Stimulated activated CD8-positive, alpha-beta memory T cell treated with anti-CD3 and anti-CD28 coated beads, Interleukin-4, amount 100 ng/mL, for 1 hour (primary cell): ENCODE measurements at regions not wholly inside any gene's neighbourhood (a gene's known extent, or its start where the extent isn't known, plus 50 kb on each side); places are given as distances from the start of the nearest gene placed in this dataset.
"Not testable (repeated sequence)": the region's sequence is repeated elsewhere in the genome, so short reads cannot be mapped to it uniquely, and the experiment has no call there.

Experiments
- DNase-seq, 2 donors: peaks; one replicate each; pipeline ENCODE4 v3.0.0-alpha.2; 2020; ENCODE audit warnings: low read depth in 2 of 2, low spot score in 1 of 2

GRCh38 chr6:134584847-134585516, 267.1 kb upstream of the SGK1 start:
- no peak for DNase-seq

DNA sequence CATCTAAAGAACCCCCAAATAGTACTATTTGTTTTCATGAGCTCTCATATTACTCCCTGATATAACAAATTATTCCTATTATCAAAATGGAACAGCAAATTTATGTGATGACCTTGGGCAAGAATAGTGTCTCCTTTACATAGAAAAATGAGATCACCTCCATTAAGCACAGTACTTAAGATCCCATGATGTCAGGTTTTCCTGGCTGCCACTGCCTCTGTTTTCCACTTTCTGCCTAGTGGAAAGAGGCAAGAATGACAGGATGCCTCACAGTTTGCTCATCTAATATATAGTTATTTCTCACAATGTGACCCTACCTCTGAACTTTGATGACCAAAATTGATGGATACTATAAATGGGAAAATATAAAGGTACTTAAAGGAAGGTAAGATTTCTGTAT, 260.1 kb upstream of the SGK1 start:
- no peak for DNase-seq

GRCh38 chr6:134575221-134575620, 257.3 kb upstream of the SGK1 start:
- no peak for DNase-seq

DNA sequence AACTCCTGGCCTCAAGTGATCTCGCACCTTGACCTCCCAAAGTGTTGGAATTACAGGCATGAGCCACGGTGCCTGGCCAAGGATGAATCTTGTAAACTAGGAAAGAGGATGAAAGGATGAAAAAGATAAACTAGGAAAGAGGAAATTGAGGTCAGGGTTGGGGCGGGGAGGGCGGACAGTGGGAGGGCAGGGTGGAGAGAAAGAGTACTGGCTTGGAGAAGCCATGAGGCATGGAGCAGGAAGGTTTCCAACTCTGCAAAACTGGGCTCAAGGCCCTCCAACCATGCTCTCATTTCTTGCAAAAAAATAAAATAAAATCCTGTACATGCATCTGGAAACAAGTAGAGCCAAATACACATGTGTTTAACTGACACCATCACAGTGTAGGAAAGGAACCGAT, 256.6 kb upstream of the SGK1 start:
- DNase-seq: no peak

DNA sequence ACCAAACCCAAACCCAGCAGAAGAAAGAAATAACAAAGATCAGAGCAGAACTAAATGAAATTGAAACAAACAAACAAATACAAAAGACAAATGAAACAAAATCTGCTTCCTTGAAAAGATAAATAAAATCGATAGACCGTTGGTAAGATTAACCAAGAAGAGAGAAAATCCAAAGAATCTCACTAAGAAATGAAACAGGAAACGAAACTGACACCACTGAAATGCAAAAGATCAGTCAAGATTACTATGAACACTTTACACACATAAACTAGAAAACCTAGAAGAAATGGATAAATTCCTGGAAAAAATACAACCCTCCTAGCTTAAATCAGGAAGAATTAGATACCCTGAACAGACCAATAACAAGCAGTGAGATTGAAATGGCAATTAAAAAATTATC, 252.1 kb upstream of the SGK1 start:
- DNase-seq: not testable (repeated sequence)

DNA sequence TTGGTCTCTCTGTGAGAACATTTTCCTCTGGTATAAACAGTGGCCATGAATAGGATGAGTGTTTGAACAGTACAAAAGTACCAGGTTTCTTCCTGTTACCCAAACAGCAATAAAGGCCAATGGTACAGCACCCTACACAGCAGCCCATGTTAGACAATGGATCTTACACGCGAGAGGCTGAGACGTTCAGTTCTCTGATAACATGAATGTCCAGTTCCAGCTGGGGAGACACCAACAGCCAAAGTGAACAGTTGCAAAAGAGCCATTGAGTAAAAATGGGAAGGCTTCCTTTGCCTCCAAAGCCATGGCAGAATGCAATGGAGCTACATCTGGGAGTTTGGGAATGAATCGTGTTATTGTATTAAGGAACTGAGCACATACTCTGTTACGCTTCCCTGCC, 246.8 kb upstream of the SGK1 start:
- no peak for DNase-seq

DNA sequence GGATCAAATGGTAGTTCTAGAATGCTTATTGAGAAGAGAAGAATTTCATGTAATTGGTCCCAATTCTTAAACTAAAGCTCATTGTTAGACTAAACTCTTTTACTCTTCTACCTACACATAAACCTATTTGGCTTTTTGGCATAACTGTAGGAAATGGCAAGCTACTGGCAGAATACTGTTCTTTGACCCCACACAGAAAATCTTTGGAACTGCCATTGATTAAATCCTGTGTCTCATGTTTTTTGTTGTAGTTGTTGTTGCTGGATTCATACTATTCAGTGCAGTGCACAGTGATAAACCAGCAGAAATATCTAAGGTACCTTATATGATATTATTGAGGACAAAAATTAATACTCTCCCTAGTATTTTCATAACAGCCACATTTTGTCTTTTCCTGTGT, 242.1 kb upstream of the SGK1 start:
- DNase-seq: no peak

DNA sequence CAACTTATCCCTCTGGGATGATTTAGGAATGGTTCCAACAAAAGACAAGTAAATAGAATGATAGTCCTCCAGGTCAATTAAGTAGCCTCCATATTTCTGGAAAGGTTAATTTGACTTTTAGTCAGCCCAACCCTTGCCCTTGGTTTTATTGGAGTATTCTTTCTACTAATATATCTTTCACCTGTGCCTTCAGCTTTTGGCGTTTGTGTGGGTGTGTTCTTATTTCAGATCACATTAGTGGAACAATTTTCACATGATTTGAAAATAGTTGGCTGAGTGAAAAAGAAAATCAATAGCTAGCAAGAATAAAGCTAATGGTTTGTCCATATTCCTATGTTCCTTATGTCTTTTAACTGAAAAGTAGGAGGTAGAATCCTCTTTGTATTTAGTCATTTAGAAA, 239.6 kb upstream of the SGK1 start:
- no peak for DNase-seq

DNA sequence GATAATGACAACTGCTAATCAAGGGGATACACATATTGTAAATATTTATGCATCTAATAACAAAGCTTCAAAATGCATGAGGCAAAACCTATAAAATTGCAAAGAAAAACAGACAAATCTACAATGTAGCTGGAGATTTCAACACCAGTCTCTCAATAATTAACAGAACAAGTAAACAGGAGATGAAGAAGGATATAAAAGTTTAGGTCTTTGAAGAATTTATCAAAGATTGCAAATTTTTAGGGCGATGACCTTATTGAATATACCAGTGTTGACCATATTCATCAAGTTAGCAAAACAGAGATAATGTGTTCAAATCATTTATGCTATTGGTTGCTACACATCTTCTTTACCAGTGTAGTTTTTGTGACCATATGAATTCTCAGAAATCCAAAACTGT, 237.8 kb upstream of the SGK1 start:
- DNase-seq: no peak

GRCh38 chr6:134553936-134554335, 236.0 kb upstream of the SGK1 start:
- no peak for DNase-seq

DNA sequence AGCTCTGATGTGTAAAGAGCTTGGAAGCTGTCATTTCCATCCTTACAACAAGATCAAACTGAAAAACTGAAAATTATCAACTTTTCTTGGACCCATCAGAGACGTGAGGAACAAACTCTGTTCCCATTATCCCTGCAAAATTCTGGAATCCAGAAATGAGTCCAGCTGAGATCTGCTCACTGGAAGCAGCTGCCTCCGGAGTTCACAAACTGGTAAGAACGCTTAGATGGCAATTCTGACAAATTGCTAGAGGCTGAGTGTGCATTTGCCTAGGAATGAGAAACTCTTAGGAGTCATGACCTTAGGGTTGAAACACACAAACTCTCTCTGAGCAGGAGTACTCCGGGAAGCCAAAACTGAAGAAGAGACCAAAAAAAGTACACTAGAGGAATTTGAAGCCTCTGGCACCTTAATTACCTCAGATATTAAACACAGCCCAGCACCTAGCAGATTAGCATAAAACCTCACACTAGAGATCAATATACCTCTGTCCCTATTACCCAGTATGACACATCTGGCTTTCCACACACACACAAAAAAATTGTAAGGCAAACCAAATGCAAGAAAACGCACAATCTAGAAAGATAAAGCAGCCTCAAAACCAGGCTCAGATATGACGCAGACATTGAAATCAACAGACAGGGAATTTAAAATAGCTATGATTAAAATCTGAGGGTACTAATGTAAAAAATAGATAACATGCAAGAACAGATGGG, 233.5 kb upstream of the SGK1 start:
- DNase-seq: no peak

- DNase-seq: no peak
Observed at GRCh38 chr6:134550604-134551003, 232.7 kb upstream of the SGK1 start.

DNA sequence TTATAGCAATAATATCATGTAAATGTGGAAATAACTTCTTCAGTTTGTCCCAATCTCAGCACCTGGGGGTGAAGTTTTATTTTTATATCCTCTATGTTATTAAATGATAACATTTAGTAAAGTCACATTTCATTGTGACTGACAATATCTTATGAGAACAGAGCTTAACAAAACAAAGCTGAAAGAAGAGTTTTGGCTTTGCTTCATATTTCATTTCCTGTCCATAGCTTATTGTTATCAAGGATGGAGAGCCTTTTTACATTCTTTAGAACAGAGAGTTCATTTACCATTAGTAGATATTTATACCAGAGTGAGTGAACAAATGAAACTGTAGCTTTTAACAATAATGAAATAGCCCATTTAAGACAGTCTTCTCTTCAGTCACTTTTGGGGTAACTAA, 231.9 kb upstream of the SGK1 start:
- DNase-seq: no peak

GRCh38 chr6:134546962-134547645, 229.2 kb upstream of the SGK1 start:
- no peak for DNase-seq

DNA sequence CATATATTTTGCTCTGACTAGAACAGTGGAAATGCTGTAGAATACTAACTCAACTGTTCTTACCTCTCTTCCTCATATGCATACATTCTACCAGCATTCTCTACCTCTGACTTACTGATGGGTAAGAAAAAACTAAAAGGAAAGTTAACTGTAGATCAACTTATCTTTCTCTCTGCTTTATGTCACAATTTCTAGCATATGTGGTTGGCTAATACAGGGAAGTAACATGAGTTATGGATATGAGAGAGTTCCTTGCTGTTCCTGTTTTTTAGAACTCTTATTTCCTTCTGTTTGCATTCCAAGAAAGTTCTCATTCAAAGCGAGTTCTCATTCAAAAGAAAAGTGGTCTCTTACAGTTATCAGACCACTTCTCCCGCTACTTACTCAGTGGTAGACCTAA, 226.8 kb upstream of the SGK1 start:
- DNase-seq: no peak

DNA sequence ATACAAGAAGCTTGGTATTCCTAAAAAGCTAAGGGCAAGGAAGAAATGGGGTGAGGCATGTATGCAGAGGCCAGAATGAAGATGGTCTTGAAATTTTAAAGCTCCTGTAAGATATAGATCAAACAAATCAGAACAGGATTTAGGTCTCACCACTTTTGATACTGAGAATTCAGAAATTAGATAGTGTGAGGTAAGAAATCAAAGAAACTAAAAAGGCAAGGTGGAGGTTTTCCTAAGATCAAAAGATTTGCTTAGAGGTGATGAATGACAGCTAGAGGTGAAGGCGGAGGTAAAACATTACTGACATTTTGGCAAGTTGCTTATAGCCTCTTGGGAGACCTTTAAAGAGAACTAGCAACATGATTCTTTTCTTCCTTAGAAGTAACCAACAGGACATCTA, 225.2 kb upstream of the SGK1 start:
- no peak for DNase-seq

DNA sequence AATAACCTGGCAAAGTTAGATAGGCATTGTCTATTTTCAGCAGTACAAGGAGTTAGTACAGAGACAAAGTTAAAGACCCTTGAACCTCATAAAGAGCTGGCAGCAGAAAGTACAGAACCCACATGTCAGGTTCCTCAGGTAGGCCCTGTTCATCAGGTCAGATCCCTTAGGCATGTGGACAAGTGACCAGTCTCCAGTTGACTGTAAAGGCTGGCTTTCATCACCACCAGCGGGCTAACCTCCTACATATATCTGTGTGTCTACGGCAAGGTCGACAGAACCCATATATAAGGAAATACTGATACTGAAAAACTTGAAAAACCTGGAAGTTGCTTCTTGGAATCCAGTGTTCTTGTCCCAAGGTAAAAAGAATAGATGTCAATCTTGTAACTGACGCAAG, 223.1 kb upstream of the SGK1 start:
- DNase-seq: no peak

DNA sequence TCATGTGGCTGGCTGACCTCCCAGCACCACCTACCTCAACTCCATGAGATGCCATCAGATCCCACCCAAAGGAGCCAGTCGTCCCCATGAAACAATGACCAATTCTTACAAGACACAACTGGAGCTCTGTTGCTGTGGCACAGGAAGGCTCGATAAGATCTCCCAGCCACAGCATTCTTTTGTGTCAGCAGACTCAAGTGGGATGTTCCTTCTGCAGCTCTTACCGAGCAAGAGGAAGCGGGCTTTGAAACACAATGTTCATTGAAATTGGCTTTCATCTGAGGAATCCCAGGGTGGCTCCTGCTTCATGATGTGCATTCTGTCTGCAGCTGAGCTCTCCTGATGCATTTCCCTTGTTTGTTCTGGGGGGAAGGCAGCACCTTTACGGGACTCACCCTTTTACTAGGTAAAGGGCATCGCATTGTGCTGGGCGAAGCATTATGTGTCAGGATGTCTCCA, 222.0 kb upstream of the SGK1 start:
- DNase-seq: no peak

- DNase-seq: not testable (repeated sequence)
Observed at GRCh38 chr6:134537765-134538164, 219.9 kb upstream of the SGK1 start.

GRCh38 chr6:134537146-134537555, 219.2 kb upstream of the SGK1 start:
- DNase-seq: no peak

DNA sequence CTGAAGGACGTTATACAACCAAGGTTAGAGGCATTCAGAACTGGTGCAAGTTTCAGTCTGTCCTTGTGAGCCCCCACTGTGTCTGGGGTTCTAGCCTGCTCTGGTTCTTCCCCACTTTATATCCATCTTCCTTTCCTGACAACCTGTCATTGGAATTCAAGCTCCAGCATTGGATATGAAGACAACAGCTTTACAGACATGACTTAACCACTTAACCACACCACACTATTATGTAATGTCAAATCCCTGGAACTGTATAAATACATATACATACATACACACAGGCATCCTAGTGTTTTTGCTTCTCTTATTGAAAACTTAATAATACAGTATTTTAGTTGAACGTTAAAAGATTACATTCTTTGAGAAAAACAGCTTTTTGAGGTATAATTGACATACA, 217.9 kb upstream of the SGK1 start:
- DNase-seq: no peak

DNA sequence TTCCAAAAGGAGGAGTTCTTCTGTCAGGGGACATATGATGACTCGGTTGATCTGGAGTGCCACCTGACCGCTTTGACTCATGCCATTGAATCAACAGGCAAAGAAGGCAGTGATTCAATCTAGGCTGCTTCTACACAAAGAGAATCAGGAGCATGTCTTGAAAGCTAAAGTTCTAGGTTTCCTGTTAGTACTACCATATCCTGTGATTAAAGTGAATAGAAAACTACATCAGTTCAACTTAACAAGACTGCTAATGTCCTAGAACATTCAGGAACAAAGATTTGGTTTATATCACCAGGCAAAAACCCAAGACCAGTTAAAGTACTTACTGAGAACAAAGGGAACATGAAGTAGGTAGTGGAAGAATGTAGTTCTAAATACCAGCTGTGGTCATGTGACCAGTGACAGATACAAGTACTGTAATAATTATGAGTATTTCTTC, 216.8 kb upstream of the SGK1 start:
- DNase-seq: no peak
